IgD-negative memory B cell (primary cell): ENCODE measurements at regions not wholly inside any gene's neighbourhood (a gene's known extent, or its start where the extent isn't known, plus 50 kb on each side); places are given as distances from the start of the nearest gene placed in this dataset.
"Not testable (repeated sequence)": the region's sequence is repeated elsewhere in the genome, so short reads cannot be mapped to it uniquely, and the experiment has no call there.

Experiments used
- H3K27ac Mint-ChIP-seq, 3 donors: one replicate each; pipeline ENCODE4 v1.8.0; 2020 to 2022; ENCODE audit warnings: mild to moderate bottlenecking in 3 of 3, mixed read lengths in 3 of 3, moderate library complexity in 1 of 3
- H3K27me3 Mint-ChIP-seq: one replicate; pipeline ENCODE4 v1.8.0; 2021; ENCODE audit warnings: mixed read lengths
- H3K36me3 Mint-ChIP-seq: one replicate; pipeline ENCODE4 v1.8.0; 2020; ENCODE audit warnings: mild to moderate bottlenecking, mixed read lengths
- H3K4me1 Mint-ChIP-seq, 3 donors: one replicate each; pipeline ENCODE4 v1.8.0; 2020 to 2022; ENCODE audit warnings: mixed read lengths in 3 of 3, mild to moderate bottlenecking in 1 of 3
- H3K4me3 Mint-ChIP-seq, 4 donors: one replicate each; pipeline ENCODE4 v1.8.0; 2020 to 2022; ENCODE audit warnings: mild to moderate bottlenecking in 4 of 4, mixed read lengths in 4 of 4, moderate library complexity in 3 of 4
- H3K9me3 Mint-ChIP-seq, 3 donors: one replicate each; pipeline ENCODE4 v1.8.0; 2020 to 2021; ENCODE audit warnings: mixed read lengths in 3 of 3, mild to moderate bottlenecking in 1 of 3

DNA sequence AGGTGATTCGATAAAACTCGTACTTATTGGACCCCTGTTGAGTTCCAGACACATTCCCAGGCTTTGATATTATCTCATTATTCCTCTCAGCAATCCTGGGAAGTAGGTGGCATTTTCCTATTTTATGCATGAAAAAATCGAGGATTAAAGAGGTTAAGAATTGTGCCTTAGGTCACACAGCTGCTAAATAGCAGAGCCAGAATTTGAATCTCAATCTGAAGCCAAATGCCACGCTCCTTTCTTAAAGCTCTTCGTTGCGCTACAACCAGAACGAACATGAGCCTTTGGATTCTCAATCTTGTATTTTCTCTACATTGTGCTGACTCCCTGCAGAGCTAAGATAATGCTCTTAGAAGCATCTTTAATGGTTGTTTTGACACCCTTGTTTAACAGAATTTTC, 527.8 kb upstream of the TLE4 start:
- peaks cover 0 to 1% (median 0%) of the 10 kb centered on the region in 3 donors for H3K9me3 Mint-ChIP-seq
- no peaks in the 10 kb centered on the region for H3K4me1 Mint-ChIP-seq

DNA sequence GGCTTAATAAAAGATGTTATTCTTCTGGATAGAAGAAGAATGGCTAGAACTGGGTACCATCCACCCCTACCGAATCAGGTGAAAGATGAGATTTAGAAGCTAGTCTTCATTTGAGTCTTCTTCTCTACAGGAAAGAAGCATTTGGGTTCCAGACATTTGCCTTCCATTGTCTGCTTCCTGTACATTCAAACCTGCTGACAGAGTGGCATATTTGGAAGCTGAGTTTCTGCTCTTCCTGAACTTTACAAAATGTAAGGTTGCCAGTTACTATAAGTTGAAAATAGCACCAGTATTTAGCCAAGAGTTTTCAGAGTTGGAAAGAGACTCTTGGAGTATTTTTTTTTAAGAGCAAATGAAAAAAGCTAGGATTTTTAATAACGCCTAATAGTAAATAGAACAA, 525.4 kb upstream of the TLE4 start:
- Mint-ChIP-seq H3K4me3 (no peak overlapping the region), H3K27ac (no peak overlapping the region), H3K27me3 (peaks cover 2% of the 10 kb centered on the region), H3K36me3 (no peaks in the 10 kb centered on the region), H3K4me1 (no peaks in the 10 kb centered on the region), H3K9me3 (peaks cover 0 to 1% (median 0%) of the 10 kb centered on the region in 3 donors)

More for the DNA sequence above, 527.8 kb upstream of the TLE4 start:
- Mint-ChIP-seq H3K27me3 (peaks cover 2% of the 10 kb centered on the region), H3K4me3 (no peak overlapping the region), H3K27ac (no peak overlapping the region), H3K36me3 (no peaks in the 10 kb centered on the region)

- Mint-ChIP-seq H3K9me3 (peaks cover 0 to 1% (median 0%) of the 10 kb centered on the region in 3 donors), H3K36me3 (no peaks in the 10 kb centered on the region), H3K27ac (peak overlapping the region in 1 of 3 donors; percentile 21), H3K27me3 (peaks cover 2% of the 10 kb centered on the region), H3K4me1 (no peaks in the 10 kb centered on the region), H3K4me3 (no peak overlapping the region)
These were observed 522.4 kb upstream of the TLE4 start for GRCh38 chr9:79049371-79049770.

- Mint-ChIP-seq H3K27ac (no peak overlapping the region), H3K9me3 (no peaks in the 10 kb centered on the region)
These were observed 518.2 kb upstream of the TLE4 start for GRCh38 chr9:79053598-79053997.

DNA sequence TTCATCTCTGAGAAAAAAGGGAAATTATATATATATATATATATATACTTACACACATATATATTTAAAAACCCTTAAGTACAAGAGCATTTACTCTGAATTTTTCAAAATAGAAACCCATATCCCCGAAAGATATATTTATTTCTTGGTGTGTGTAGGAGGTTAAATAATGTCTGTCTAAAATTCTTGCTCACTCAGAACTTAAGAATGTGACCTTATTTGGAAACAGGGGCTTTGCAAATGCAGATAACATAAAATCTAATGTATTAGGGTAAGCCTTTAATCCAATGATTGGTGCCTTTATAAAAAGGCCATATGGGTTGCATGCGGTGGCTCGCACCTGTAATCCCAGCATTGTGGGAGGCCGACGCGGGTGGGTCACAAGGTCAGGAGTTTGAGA, 517.3 kb upstream of the TLE4 start:
- Mint-ChIP-seq H3K27ac (no peak overlapping the region), H3K27me3 (no peaks in the 10 kb centered on the region), H3K4me1 (no peaks in the 10 kb centered on the region), H3K36me3 (no peaks in the 10 kb centered on the region), H3K4me3 (no peak overlapping the region), H3K9me3 (peaks cover 0 to 3% (median 0%) of the 10 kb centered on the region in 3 donors)

More at GRCh38 chr9:79053598-79053997, 518.2 kb upstream of the TLE4 start:
- Mint-ChIP-seq H3K27me3 (no peaks in the 10 kb centered on the region), H3K4me1 (no peaks in the 10 kb centered on the region), H3K4me3 (no peak overlapping the region), H3K36me3 (no peaks in the 10 kb centered on the region)

GRCh38 chr9:79056041-79056440, 515.7 kb upstream of the TLE4 start:
- H3K4me3 Mint-ChIP-seq: no peak overlapping the region
- H3K4me1 Mint-ChIP-seq: no peaks in the 10 kb centered on the region
- H3K36me3 Mint-ChIP-seq: no peaks in the 10 kb centered on the region
- no peaks in the 10 kb centered on the region for H3K27me3 Mint-ChIP-seq
- H3K9me3 Mint-ChIP-seq: peaks cover 0 to 6% (median 3%) of the 10 kb centered on the region in 3 donors
- no peak overlapping the region for H3K27ac Mint-ChIP-seq

DNA sequence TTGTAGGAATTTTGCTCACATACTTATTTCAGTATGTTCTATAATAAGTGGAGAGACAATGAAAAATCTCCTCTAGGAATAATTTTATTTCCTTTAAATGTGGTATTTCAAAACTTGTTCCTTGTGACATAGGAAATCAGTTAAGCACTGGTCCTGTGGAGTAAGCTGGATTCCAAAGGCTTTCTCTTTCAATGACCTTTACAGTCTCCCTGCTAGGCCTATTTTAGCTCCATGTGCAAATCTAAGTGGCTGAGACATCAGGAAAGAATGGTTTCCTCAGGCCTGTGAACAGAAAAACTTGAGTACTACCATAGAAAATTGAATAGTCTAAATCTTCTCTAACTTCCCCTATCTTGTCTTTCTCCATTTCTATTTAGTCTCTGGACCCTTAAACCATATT, 514.2 kb upstream of the TLE4 start:
- H3K36me3 Mint-ChIP-seq: no peaks in the 10 kb centered on the region
- no peaks in the 10 kb centered on the region for H3K27me3 Mint-ChIP-seq
- H3K9me3 Mint-ChIP-seq: peaks cover 0 to 6% (median 3%) of the 10 kb centered on the region in 3 donors
- no peak overlapping the region for H3K4me3 Mint-ChIP-seq
- H3K27ac Mint-ChIP-seq: no peak overlapping the region
- no peaks in the 10 kb centered on the region for H3K4me1 Mint-ChIP-seq

- Mint-ChIP-seq H3K36me3 (no peaks in the 10 kb centered on the region), H3K4me1 (no peaks in the 10 kb centered on the region), H3K27me3 (no peaks in the 10 kb centered on the region), H3K27ac (no peak overlapping the region), H3K4me3 (no peak overlapping the region), H3K9me3 (peaks cover 0 to 6% (median 3%) of the 10 kb centered on the region in 3 donors)
These were observed 511.0 kb upstream of the TLE4 start for GRCh38 chr9:79060766-79061165.

GRCh38 chr9:79061752-79062616, 509.8 kb upstream of the TLE4 start:
- no peaks in the 10 kb centered on the region for H3K27me3 Mint-ChIP-seq
- no peaks in the 10 kb centered on the region for H3K36me3 Mint-ChIP-seq
- no peaks in the 10 kb centered on the region for H3K4me1 Mint-ChIP-seq
- no peak overlapping the region for H3K4me3 Mint-ChIP-seq
- no peak overlapping the region for H3K27ac Mint-ChIP-seq
- peaks cover 0 to 6% (median 3%) of the 10 kb centered on the region in 3 donors for H3K9me3 Mint-ChIP-seq

DNA sequence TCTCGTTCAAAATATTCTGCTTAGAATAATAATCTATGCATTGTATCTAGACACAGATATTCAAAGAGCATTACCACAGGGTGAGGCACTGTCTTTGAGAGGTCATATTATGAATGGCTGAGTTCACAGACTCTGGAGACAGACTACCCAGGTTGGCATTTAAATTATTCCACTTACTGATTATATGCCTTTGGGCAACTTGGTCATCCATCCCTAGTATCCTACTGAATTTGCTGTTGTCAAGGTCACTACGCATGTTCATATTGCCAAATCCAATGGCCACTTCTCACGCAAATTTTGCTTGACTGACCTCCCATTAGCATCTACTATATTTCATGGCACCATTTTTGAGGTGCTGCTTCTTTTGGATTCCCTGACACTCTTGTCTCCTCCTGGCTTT, 498.6 kb upstream of the TLE4 start:
- H3K9me3 Mint-ChIP-seq: peaks cover 0 to 2% (median under 1%) of the 10 kb centered on the region in 3 donors
- H3K4me3 Mint-ChIP-seq: no peak overlapping the region
- peaks cover 0 to 2% (median 0%) of the 10 kb centered on the region in 3 donors for H3K4me1 Mint-ChIP-seq
- peaks cover 3% of the 10 kb centered on the region for H3K36me3 Mint-ChIP-seq
- H3K27ac Mint-ChIP-seq: no peak overlapping the region
- H3K27me3 Mint-ChIP-seq: no peaks in the 10 kb centered on the region

DNA sequence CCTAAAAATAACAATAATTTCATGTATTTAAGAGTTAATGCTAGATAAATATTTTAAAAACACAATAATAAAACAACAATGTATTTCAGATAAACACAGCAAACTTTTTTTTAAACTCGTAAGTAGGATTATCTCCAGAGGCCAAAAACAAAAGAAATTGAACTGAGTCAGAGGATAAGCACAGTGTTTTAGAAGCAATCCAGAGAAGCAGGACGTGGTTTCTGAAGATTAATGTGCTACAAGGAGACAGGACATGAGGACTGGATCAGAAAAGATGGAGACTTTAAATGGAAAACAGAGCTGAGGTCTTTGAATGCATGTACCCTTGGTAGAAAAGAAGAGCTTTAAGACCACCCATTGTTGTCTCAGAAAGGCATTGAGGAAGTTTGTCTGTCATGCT, 491.2 kb upstream of the TLE4 start:
- no peaks in the 10 kb centered on the region for H3K4me1 Mint-ChIP-seq
- no peak overlapping the region for H3K4me3 Mint-ChIP-seq
- no peaks in the 10 kb centered on the region for H3K27me3 Mint-ChIP-seq
- no peaks in the 10 kb centered on the region for H3K9me3 Mint-ChIP-seq
- no peak overlapping the region for H3K27ac Mint-ChIP-seq
- peaks cover 5% of the 10 kb centered on the region for H3K36me3 Mint-ChIP-seq

DNA sequence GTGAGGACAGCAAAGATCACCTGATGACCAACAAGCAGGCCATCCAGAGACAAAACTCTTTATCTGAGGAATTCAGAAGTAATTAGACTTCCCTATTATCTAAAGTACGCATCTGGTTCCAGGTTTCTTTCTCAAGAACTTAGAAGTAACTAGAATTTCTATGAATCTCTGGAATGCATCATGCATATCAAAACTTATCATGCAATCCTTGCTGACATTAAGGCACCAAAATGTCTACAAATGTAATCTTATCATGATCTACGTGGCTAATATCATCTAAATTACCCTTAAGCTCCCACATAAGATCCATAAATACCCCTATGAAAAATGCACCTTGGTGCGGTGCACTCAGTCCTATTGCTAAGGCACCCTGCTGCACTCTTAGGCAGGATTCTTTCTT, 488.1 kb upstream of the TLE4 start:
- Mint-ChIP-seq H3K4me3 (no peak overlapping the region), H3K27ac (no peak overlapping the region), H3K36me3 (peaks cover 2% of the 10 kb centered on the region), H3K4me1 (no peaks in the 10 kb centered on the region), H3K9me3 (peaks cover 0 to 2% (median 0%) of the 10 kb centered on the region in 3 donors), H3K27me3 (no peaks in the 10 kb centered on the region)

GRCh38 chr9:79087133-79087532, 484.6 kb upstream of the TLE4 start:
- H3K36me3 Mint-ChIP-seq: no peaks in the 10 kb centered on the region
- no peaks in the 10 kb centered on the region for H3K27me3 Mint-ChIP-seq
- H3K4me3 Mint-ChIP-seq: no peak overlapping the region
- H3K27ac Mint-ChIP-seq: no peak overlapping the region
- peaks cover 8 to 11% (median 9%) of the 10 kb centered on the region in 3 donors for H3K9me3 Mint-ChIP-seq
- H3K4me1 Mint-ChIP-seq: no peaks in the 10 kb centered on the region

DNA sequence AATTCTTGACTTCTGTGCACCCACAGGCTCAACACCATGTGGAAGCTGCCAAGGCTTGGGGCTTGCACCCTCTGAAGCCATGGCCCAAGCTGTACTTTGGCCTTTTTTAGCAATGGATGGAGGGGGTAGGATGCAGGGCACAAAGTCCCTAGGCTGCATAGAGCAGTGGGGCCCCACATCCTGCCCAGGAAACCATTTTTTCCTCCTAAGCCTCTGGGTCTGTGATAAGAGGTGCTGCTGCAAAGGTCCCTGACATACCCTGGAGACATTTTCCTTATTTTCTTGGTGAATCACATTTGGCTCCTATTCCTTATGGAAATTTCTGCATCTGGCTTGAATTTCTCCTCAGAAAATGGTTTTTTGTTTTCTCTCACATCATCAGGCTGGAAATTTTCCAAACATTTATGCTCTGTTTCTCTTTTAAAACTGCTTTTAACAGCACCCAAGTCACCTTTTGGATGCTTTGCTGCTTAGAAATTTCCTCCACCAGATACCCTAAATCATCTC, 482.7 kb upstream of the TLE4 start:
- Mint-ChIP-seq H3K27me3 (no peaks in the 10 kb centered on the region), H3K27ac (no peak overlapping the region), H3K4me3 (no peak overlapping the region), H3K36me3 (no peaks in the 10 kb centered on the region), H3K9me3 (peaks cover 8 to 11% (median 9%) of the 10 kb centered on the region in 3 donors), H3K4me1 (no peaks in the 10 kb centered on the region)

- not testable (repeated sequence) for H3K27me3 Mint-ChIP-seq, H3K4me1 Mint-ChIP-seq, H3K36me3 Mint-ChIP-seq, H3K4me3 Mint-ChIP-seq, H3K27ac Mint-ChIP-seq
- peaks cover 8 to 11% (median 9%) of the 10 kb centered on the region in 3 donors for H3K9me3 Mint-ChIP-seq
These were observed 481.9 kb upstream of the TLE4 start for GRCh38 chr9:79089851-79090250.

DNA sequence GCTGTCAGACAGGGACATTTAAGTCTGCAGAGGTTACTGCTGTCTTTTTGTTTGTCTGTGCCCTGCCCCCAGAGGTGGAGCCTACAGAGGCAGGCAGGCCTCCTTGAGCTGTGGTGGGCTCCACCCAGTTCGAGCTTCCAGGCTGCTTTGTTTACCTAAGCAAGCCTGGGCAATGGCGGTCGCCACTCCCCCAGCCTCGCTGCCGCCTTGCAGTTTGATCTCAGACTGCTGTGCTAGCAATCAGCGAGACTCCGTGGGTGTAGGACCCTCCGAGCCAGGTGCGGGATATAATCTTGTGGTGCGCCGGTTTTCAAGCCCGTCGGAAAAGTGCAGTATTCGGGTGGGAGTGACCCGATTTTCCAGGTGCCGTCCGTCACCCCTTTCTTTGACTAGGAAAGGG, 468.5 kb upstream of the TLE4 start:
- not testable (repeated sequence) for H3K4me1 Mint-ChIP-seq, H3K27me3 Mint-ChIP-seq, H3K27ac Mint-ChIP-seq, H3K9me3 Mint-ChIP-seq, H3K36me3 Mint-ChIP-seq, H3K4me3 Mint-ChIP-seq
